Keratinocyte (primary cell): ENCODE measurements at regions not wholly inside any gene's neighbourhood (a gene's known extent, or its start where the extent isn't known, plus 50 kb on each side); places are given as distances from the start of the nearest gene placed in this dataset.
A peak's percentile ranks its signal among the peaks of the same experiment; 100 is the strongest.

Experiments used
- DNase-seq: peaks from one replicate; pipeline ENCODE4 v3.0.0-alpha.2; 2011; ENCODE audit warnings: low read depth, missing footprints, low spot score
- FAIRE-seq: peaks from 2 replicates; lab custom pipeline; 2011; peaks lifted over from hg19 to GRCh38; lab: Jason Lieb, UNC
- H2AFZ ChIP-seq: 2 replicates; pipeline ENCODE4 v1.6.0; 2012; ENCODE audit warnings: low read length, control low read depth, inconsistent platforms; ENCODE audit not compliant: control insufficient read depth
- H3K27ac ChIP-seq: 2 replicates; pipeline ENCODE4 v1.5.1; 2011; ENCODE audit warnings: low read length; ENCODE audit not compliant: control insufficient read depth, insufficient read depth
- H3K27me3 ChIP-seq: 3 replicates; pipeline ENCODE4 v1.6.0; 2011; ENCODE audit warnings: low read length; ENCODE audit not compliant: control insufficient read depth, insufficient read depth; ENCODE audit errors: extremely low read depth
- H3K36me3 ChIP-seq, 2 experiments: 2 replicates in 1 of 2; 3 replicates in 1 of 2; pipeline ENCODE4 v1.5.1; 2011; ENCODE audit warnings: low read length in 2 of 2, mild to moderate bottlenecking in 1 of 2; ENCODE audit not compliant: control insufficient read depth in 2 of 2, insufficient read depth in 2 of 2; ENCODE audit errors: extremely low read depth in 1 of 2
- H3K4me1 ChIP-seq: 3 replicates; pipeline ENCODE4 v1.5.1; 2011; ENCODE audit warnings: low read length; ENCODE audit not compliant: control insufficient read depth, insufficient read depth; ENCODE audit errors: extremely low read depth
- H3K4me2 ChIP-seq: 3 replicates; pipeline ENCODE4 v1.6.0; 2011; ENCODE audit warnings: low read depth, low read length; ENCODE audit not compliant: control insufficient read depth, insufficient read depth; ENCODE audit errors: extremely low read depth
- H3K4me3 ChIP-seq, 3 experiments: fragments of 200-600 bp in 1 of 3; sonication (generic) in 1 of 3; 2 replicates in 2 of 3; 3 replicates in 1 of 3; pipeline ENCODE4 v1.5.1; 2011 to 2016; ENCODE audit warnings: low read length in 3 of 3, mild to moderate bottlenecking in 3 of 3, control low read depth in 2 of 3, inconsistent platforms in 1 of 3, low read depth in 1 of 3, mixed read lengths in 1 of 3, mixed run types in 1 of 3, moderate library complexity in 1 of 3; ENCODE audit not compliant: control insufficient read depth in 2 of 3, insufficient read depth in 2 of 3; ENCODE audit errors: extremely low read depth in 1 of 3
- H3K79me2 ChIP-seq: 2 replicates; pipeline ENCODE4 v1.6.0; 2012; ENCODE audit warnings: low read length; ENCODE audit not compliant: control insufficient read depth, insufficient read depth
- H3K9ac ChIP-seq: 3 replicates; pipeline ENCODE4 v1.6.0; 2011; ENCODE audit warnings: low read length; ENCODE audit not compliant: control insufficient read depth, insufficient read depth; ENCODE audit errors: extremely low read depth
- H3K9me1 ChIP-seq: 3 replicates; pipeline ENCODE4 v1.6.0; 2011; ENCODE audit warnings: low read length; ENCODE audit not compliant: control insufficient read depth, insufficient read depth; ENCODE audit errors: extremely low read depth
- H3K9me3 ChIP-seq: 2 replicates; pipeline ENCODE4 v1.5.1; 2012; ENCODE audit warnings: low read depth, low read length; ENCODE audit not compliant: control insufficient read depth
- H4K20me1 ChIP-seq: 3 replicates; pipeline ENCODE4 v1.6.0; 2011; ENCODE audit warnings: low read length; ENCODE audit not compliant: control insufficient read depth, insufficient read depth; ENCODE audit errors: extremely low read depth
- CTCF ChIP-seq, 3 experiments: IDR thresholded peaks in 1 of 3; conservative IDR thresholded peaks in 1 of 3; optimal IDR thresholded peaks in 1 of 3; 2 replicates in 2 of 3; 3 replicates in 1 of 3; pipeline versions ENCODE3 to v1.5.1; 2011; ENCODE audit warnings: low read length in 3 of 3, mild to moderate bottlenecking in 3 of 3, moderate library complexity in 2 of 3, control low read depth in 1 of 3, inconsistent platforms in 1 of 3; ENCODE audit not compliant: insufficient read depth in 2 of 3; ENCODE audit errors: extremely low read depth in 1 of 3
- EZH2 ChIP-seq: IDR thresholded peaks from one replicate; pipeline ENCODE4 v1.6.1; 2012; ENCODE audit warnings: inconsistent platforms, mild to moderate bottlenecking, low read length, moderate library complexity
- dilution Hi-C: fragments of 300-500 bp; cut with MboI; formaldehyde crosslinking; loops from one replicate; pipeline ENCODE4 v1.7.0; 2020; ENCODE audit warnings: low sequenced_read_pairs; ENCODE audit not compliant: extremely low pct_ligation_motif_present

DNA sequence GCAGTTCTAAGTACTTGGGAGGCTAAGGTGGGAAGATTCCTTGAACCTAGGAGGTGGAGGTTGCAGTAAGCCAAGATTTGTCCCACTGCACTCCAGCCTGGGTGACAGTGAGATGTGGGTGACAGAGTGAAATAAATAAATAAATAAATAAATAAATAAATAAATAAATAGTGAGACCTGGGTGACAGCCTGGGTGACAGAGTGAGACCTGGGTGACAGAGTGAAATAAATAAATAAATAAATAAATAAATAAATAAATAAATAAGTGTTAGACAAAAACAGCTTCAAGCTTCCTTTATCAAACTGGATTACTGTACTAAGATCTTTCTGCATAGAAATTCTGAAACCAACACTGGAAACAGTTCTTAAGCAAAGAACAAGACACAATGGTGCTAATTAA, 71.8 kb upstream of the BMP2K start:
- no peaks in the 10 kb centered on the region for H3K9me1 ChIP-seq

GRCh38 chr4:78704981-78705683, 71.0 kb upstream of the BMP2K start:
- no peaks in the 10 kb centered on the region for H4K20me1 ChIP-seq
- H3K27me3 ChIP-seq: no peaks in the 10 kb centered on the region
- H3K4me2 ChIP-seq: peak overlapping the region; percentile 0
- H3K4me3 ChIP-seq: no peak overlapping the region
- H3K27ac ChIP-seq: no peak overlapping the region
- no peak overlapping the region for H2AFZ ChIP-seq
- no peaks in the 10 kb centered on the region for H3K79me2 ChIP-seq
- peaks cover 2% of the 10 kb centered on the region for H3K9me3 ChIP-seq
- no peaks in the 10 kb centered on the region for H3K36me3 ChIP-seq
- TF ChIP-seq EZH2 (no peak), CTCF (optimal IDR thresholded peaks at IDR 0.05 in 1 of 3, IDR thresholded peaks at IDR 0.05 in 1 of 3, conservative IDR thresholded peaks at IDR 0.05 in 1 of 3; ENCODE audit: extremely low read depth in 1 of 3, insufficient read depth in 2 of 3, low read length in 3 of 3) (no peak)
- FAIRE-seq (peak; percentile 81), DNase-seq (peak; percentile 79)
- H3K9me1 ChIP-seq: no peaks in the 10 kb centered on the region
- H3K4me1 ChIP-seq: peaks cover 9% of the 10 kb centered on the region
- no peak overlapping the region for H3K9ac ChIP-seq
- dilution Hi-C loops: no loop called here

More for the DNA sequence above, 71.8 kb upstream of the BMP2K start:
- Histone ChIP-seq H4K20me1 (no peaks in the 10 kb centered on the region), H3K27ac (no peak overlapping the region), H3K4me1 (peaks cover 9% of the 10 kb centered on the region), H3K4me3 (no peak overlapping the region), H3K4me2 (no peak overlapping the region), H3K27me3 (no peaks in the 10 kb centered on the region), H3K79me2 (no peaks in the 10 kb centered on the region), H3K9ac (no peak overlapping the region), H2AFZ (no peak overlapping the region), H3K36me3 (no peaks in the 10 kb centered on the region), H3K9me3 (peaks cover 2% of the 10 kb centered on the region)
- DNase-seq (no peak), FAIRE-seq (no peak)
- no peak for TF ChIP-seq EZH2
- TF ChIP-seq CTCF (optimal IDR thresholded peaks at IDR 0.05 in 1 of 3, IDR thresholded peaks at IDR 0.05 in 1 of 3, conservative IDR thresholded peaks at IDR 0.05 in 1 of 3; ENCODE audit: extremely low read depth in 1 of 3, insufficient read depth in 2 of 3, low read length in 3 of 3): no peak
- dilution Hi-C loops: no loop called here
